Heart left ventricle (tissue), 13 donors: ENCODE measurements at regions not wholly inside any gene's neighbourhood (a gene's known extent, or its start where the extent isn't known, plus 50 kb on each side); places are given as distances from the start of the nearest gene placed in this dataset.

Experiments
- CTCF ChIP-seq, 12 donors: fragments of 200-600 bp; sonication (generic) in 4 of 12; IDR thresholded peaks; one replicate each; pipeline versions ENCODE4 v1.5.0 to v1.8.0; 2018 to 2022; ENCODE audit warnings: antibody characterized with exemption in 12 of 12, mild to moderate bottlenecking in 5 of 12
- POLR2A ChIP-seq, 2 donors: fragments of 450-650 bp; IDR thresholded peaks; one replicate each; pipeline ENCODE4 v1.6.1; 2017; ENCODE audit warnings: antibody characterized with exemption in 2 of 2, mild to moderate bottlenecking in 2 of 2, moderate library complexity in 2 of 2
- donor health status: ischemic (EF 13 %, LVEDD 7.1; RV severe dilation, severe dysfunction).
- donor health status: DM: no; HTN: yes; CAD: no.
- donor health status: DM: no; HTN: no; CAD: no.
- donor health status: ischemic (EF 25% LVEDD 6.9; RV normal size, moderate dysfunction).
- donor health status: ischemic (EF 25% LVEDD 5.7; RV mildly dilated, moderate dysfunction).
- donor health status: ischemic (EF 35%, LVEDD 5.7; RV mildly dilated, moderate dysfunction).
- donor health status: nonischemic (EF 11% LVEDD 7.7; RV severe dilation, severe dysfunction).
- donor health status: DM: yes; HTN: yes; CAD: no.
- donor health status: PGD.
- donor health status: ischemic (EF 29% LVEDD 5.4; RV normal size, mild dysfunction).
- donor health status: nonischemic (EF 23%, LVEDD 6.1; RV moderate dilation, normal function).

GRCh38 chr9:89915187-89915586, 310.4 kb downstream of the GADD45G start:
- TF ChIP-seq CTCF (IDR thresholded peaks at IDR 0.05) (no peak), POLR2A (IDR thresholded peaks at IDR 0.05) (no peak)
